ENCODE measurements at regions not wholly inside any gene's neighbourhood (a gene's known extent, or its start where the extent isn't known, plus 50 kb on each side); places are given as distances from the start of the nearest gene placed in this dataset.

DNA sequence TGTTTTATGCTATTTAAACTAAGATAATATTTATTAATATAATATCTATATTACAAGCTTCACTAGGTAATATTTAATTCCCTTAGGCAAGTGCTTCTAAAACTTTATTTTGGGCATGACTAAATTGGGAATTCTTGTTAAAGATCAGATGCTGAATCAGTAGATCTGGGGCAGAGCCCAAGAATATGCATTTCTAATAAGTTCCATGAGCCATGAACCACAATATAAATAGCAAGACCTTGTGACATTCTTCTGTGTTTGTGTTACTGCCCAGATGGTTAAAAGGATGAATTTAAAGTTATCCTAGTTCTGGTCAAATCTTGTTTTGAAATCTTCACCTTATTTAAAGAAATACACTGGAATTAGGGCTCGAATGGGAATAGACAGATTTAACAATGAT, 258.4 kb upstream of the CACNA2D1 start:
- Mint-ChIP-seq H3K9me3 (no peaks in the 10 kb centered on the region), H3K27me3 (ENCODE audit: low read depth) (no peaks in the 10 kb centered on the region), H3K27ac (no peak overlapping the region), H3K4me1 (peaks cover 40% of the 10 kb centered on the region), H3K36me3 (no peaks in the 10 kb centered on the region), H3K4me3 (no peak overlapping the region)
- DNase-seq (ENCODE audit: low spot score), result no peak
- POLR2A ChIA-PET, result no interaction called here
- TF ChIP-seq ZNF423 (CRISPR knock-in tag; IDR thresholded peaks at IDR 0.05) (no peak), GRHL2 (CRISPR knock-in tag; IDR thresholded peaks at IDR 0.05; ENCODE audit: insufficient replicate concordance, severe bottlenecking) (no peak), EMX1 (CRISPR knock-in tag; IDR thresholded peaks at IDR 0.05) (no peak), SP1 (CRISPR knock-in tag; conservative IDR thresholded peaks at IDR 0.05) (no peak), NFYB (CRISPR knock-in tag; conservative IDR thresholded peaks at IDR 0.05; ENCODE audit: low read depth) (no peak), RELA (CRISPR knock-in tag; IDR thresholded peaks at IDR 0.05; ENCODE audit: borderline replicate concordance) (no peak), CREB1 (CRISPR knock-in tag; IDR thresholded peaks at IDR 0.05) (no peak), CBFB (CRISPR knock-in tag; IDR thresholded peaks at IDR 0.05; ENCODE audit: low read depth) (no peak), FOXJ3 (CRISPR knock-in tag; IDR thresholded peaks at IDR 0.05; ENCODE audit: borderline replicate concordance) (no peak), ATF1 (CRISPR knock-in tag; IDR thresholded peaks at IDR 0.05) (no peak), TCF7 (CRISPR knock-in tag; IDR thresholded peaks at IDR 0.05; ENCODE audit: low read depth) (no peak), CREM (CRISPR knock-in tag; IDR thresholded peaks at IDR 0.05) (no peak), GABPB1 (CRISPR knock-in tag; IDR thresholded peaks at IDR 0.05) (no peak)
- TF ChIP-seq, protein P1, sequence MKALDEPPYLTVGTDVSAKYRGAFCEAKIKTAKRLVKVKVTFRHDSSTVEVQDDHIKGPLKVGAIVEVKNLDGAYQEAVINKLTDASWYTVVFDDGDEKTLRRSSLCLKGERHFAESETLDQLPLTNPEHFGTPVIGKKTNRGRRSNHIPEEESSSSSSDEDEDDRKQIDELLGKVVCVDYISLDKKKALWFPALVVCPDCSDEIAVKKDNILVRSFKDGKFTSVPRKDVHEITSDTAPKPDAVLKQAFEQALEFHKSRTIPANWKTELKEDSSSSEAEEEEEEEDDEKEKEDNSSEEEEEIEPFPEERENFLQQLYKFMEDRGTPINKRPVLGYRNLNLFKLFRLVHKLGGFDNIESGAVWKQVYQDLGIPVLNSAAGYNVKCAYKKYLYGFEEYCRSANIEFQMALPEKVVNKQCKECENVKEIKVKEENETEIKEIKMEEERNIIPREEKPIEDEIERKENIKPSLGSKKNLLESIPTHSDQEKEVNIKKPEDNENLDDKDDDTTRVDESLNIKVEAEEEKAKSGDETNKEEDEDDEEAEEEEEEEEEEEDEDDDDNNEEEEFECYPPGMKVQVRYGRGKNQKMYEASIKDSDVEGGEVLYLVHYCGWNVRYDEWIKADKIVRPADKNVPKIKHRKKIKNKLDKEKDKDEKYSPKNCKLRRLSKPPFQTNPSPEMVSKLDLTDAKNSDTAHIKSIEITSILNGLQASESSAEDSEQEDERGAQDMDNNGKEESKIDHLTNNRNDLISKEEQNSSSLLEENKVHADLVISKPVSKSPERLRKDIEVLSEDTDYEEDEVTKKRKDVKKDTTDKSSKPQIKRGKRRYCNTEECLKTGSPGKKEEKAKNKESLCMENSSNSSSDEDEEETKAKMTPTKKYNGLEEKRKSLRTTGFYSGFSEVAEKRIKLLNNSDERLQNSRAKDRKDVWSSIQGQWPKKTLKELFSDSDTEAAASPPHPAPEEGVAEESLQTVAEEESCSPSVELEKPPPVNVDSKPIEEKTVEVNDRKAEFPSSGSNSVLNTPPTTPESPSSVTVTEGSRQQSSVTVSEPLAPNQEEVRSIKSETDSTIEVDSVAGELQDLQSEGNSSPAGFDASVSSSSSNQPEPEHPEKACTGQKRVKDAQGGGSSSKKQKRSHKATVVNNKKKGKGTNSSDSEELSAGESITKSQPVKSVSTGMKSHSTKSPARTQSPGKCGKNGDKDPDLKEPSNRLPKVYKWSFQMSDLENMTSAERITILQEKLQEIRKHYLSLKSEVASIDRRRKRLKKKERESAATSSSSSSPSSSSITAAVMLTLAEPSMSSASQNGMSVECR (CRISPR knock-in tag; IDR thresholded peaks at IDR 0.05; ENCODE audit: borderline replicate concordance), result no peak
- TF ChIP-seq, protein P2, sequence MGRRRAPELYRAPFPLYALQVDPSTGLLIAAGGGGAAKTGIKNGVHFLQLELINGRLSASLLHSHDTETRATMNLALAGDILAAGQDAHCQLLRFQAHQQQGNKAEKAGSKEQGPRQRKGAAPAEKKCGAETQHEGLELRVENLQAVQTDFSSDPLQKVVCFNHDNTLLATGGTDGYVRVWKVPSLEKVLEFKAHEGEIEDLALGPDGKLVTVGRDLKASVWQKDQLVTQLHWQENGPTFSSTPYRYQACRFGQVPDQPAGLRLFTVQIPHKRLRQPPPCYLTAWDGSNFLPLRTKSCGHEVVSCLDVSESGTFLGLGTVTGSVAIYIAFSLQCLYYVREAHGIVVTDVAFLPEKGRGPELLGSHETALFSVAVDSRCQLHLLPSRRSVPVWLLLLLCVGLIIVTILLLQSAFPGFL (CRISPR knock-in tag; IDR thresholded peaks at IDR 0.05; ENCODE audit: borderline replicate concordance), result no peak
- TF ChIP-seq, protein P3, sequence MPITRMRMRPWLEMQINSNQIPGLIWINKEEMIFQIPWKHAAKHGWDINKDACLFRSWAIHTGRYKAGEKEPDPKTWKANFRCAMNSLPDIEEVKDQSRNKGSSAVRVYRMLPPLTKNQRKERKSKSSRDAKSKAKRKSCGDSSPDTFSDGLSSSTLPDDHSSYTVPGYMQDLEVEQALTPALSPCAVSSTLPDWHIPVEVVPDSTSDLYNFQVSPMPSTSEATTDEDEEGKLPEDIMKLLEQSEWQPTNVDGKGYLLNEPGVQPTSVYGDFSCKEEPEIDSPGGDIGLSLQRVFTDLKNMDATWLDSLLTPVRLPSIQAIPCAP (CRISPR knock-in tag; IDR thresholded peaks at IDR 0.05), result no peak
- TF ChIP-seq, protein P4, sequence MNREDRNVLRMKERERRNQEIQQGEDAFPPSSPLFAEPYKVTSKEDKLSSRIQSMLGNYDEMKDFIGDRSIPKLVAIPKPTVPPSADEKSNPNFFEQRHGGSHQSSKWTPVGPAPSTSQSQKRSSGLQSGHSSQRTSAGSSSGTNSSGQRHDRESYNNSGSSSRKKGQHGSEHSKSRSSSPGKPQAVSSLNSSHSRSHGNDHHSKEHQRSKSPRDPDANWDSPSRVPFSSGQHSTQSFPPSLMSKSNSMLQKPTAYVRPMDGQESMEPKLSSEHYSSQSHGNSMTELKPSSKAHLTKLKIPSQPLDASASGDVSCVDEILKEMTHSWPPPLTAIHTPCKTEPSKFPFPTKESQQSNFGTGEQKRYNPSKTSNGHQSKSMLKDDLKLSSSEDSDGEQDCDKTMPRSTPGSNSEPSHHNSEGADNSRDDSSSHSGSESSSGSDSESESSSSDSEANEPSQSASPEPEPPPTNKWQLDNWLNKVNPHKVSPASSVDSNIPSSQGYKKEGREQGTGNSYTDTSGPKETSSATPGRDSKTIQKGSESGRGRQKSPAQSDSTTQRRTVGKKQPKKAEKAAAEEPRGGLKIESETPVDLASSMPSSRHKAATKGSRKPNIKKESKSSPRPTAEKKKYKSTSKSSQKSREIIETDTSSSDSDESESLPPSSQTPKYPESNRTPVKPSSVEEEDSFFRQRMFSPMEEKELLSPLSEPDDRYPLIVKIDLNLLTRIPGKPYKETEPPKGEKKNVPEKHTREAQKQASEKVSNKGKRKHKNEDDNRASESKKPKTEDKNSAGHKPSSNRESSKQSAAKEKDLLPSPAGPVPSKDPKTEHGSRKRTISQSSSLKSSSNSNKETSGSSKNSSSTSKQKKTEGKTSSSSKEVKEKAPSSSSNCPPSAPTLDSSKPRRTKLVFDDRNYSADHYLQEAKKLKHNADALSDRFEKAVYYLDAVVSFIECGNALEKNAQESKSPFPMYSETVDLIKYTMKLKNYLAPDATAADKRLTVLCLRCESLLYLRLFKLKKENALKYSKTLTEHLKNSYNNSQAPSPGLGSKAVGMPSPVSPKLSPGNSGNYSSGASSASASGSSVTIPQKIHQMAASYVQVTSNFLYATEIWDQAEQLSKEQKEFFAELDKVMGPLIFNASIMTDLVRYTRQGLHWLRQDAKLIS (CRISPR knock-in tag; IDR thresholded peaks at IDR 0.05; ENCODE audit: borderline replicate concordance), result no peak
- TF ChIP-seq, protein P5, sequence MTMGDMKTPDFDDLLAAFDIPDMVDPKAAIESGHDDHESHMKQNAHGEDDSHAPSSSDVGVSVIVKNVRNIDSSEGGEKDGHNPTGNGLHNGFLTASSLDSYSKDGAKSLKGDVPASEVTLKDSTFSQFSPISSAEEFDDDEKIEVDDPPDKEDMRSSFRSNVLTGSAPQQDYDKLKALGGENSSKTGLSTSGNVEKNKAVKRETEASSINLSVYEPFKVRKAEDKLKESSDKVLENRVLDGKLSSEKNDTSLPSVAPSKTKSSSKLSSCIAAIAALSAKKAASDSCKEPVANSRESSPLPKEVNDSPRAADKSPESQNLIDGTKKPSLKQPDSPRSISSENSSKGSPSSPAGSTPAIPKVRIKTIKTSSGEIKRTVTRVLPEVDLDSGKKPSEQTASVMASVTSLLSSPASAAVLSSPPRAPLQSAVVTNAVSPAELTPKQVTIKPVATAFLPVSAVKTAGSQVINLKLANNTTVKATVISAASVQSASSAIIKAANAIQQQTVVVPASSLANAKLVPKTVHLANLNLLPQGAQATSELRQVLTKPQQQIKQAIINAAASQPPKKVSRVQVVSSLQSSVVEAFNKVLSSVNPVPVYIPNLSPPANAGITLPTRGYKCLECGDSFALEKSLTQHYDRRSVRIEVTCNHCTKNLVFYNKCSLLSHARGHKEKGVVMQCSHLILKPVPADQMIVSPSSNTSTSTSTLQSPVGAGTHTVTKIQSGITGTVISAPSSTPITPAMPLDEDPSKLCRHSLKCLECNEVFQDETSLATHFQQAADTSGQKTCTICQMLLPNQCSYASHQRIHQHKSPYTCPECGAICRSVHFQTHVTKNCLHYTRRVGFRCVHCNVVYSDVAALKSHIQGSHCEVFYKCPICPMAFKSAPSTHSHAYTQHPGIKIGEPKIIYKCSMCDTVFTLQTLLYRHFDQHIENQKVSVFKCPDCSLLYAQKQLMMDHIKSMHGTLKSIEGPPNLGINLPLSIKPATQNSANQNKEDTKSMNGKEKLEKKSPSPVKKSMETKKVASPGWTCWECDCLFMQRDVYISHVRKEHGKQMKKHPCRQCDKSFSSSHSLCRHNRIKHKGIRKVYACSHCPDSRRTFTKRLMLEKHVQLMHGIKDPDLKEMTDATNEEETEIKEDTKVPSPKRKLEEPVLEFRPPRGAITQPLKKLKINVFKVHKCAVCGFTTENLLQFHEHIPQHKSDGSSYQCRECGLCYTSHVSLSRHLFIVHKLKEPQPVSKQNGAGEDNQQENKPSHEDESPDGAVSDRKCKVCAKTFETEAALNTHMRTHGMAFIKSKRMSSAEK (CRISPR knock-in tag; IDR thresholded peaks at IDR 0.05; ENCODE audit: borderline replicate concordance), result no peak
- TF ChIP-seq, protein P6, sequence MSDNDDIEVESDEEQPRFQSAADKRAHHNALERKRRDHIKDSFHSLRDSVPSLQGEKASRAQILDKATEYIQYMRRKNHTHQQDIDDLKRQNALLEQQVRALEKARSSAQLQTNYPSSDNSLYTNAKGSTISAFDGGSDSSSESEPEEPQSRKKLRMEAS (CRISPR knock-in tag; IDR thresholded peaks at IDR 0.05), result no peak
- CTCF ChIA-PET, result no interaction called here
- ATAC-seq, result no peak
